Coronary artery (tissue), 2 donors: ENCODE measurements at regions not wholly inside any gene's neighbourhood (a gene's known extent, or its start where the extent isn't known, plus 50 kb on each side); places are given as distances from the start of the nearest gene placed in this dataset.
A peak's percentile ranks its signal among the peaks of the same experiment; 100 is the strongest.
"Not testable (repeated sequence)": the region's sequence is repeated elsewhere in the genome, so short reads cannot be mapped to it uniquely, and the experiment has no call there.

ENCODE experiments used
- DNase-seq: peaks from one replicate; pipeline ENCODE4 v3.0.0-alpha.2; 2017; ENCODE audit warnings: low spot score
- H3K27ac ChIP-seq, 2 donors: fragments of 200-600 bp; sonication (generic); one replicate each; pipeline ENCODE4 v1.5.1; 2016 to 2019
- H3K4me3 ChIP-seq: fragments of 200-600 bp; sonication (generic); 2 replicates; pipeline ENCODE4 v1.5.1; 2016; ENCODE audit warnings: mild to moderate bottlenecking, moderate library complexity
- TF ChIP-seq, protein P1 (sequence below): fragments of 200-600 bp; sonication (generic); IDR thresholded peaks from one replicate; pipeline ENCODE4 v1.5.1; 2019; ENCODE audit warnings: antibody characterized with exemption

DNA sequence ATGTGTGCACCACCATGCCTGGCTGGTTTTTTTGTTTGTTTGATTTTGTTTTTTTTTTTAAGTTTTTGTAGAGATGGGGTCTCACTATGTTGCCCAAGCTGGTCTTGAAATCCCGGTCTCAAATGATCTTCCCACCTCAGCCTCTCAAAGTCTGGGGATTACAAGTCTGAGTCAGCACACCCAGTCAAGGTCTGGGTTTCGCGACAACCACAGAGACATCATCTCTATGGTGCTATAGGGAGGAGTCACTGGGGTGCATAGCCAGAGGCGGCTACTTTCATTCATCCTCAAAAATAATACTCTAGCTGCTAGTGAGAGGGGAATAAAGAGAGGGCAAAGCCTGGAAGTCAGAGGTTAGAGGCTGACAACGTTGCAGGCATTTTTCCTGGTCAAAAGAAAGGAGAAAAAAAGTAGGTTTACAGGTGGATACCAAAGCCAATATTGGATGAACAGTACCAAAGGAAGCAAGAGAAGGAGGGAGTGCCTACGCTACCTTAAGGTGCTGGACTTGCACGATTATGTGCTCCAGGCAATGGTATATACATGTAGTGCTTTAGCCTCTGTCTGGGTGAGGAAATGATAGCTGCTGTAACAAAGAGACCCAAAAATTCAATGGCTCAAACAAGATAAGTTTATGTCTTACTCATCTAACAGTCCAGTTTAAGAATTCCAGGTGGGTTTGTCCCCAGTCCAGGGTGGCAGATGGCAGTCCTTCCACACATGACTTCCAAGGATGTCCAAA, 178.3 kb downstream of the SKIDA1 start:
- TF ChIP-seq, protein P1, sequence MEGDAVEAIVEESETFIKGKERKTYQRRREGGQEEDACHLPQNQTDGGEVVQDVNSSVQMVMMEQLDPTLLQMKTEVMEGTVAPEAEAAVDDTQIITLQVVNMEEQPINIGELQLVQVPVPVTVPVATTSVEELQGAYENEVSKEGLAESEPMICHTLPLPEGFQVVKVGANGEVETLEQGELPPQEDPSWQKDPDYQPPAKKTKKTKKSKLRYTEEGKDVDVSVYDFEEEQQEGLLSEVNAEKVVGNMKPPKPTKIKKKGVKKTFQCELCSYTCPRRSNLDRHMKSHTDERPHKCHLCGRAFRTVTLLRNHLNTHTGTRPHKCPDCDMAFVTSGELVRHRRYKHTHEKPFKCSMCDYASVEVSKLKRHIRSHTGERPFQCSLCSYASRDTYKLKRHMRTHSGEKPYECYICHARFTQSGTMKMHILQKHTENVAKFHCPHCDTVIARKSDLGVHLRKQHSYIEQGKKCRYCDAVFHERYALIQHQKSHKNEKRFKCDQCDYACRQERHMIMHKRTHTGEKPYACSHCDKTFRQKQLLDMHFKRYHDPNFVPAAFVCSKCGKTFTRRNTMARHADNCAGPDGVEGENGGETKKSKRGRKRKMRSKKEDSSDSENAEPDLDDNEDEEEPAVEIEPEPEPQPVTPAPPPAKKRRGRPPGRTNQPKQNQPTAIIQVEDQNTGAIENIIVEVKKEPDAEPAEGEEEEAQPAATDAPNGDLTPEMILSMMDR = no peak

DNA sequence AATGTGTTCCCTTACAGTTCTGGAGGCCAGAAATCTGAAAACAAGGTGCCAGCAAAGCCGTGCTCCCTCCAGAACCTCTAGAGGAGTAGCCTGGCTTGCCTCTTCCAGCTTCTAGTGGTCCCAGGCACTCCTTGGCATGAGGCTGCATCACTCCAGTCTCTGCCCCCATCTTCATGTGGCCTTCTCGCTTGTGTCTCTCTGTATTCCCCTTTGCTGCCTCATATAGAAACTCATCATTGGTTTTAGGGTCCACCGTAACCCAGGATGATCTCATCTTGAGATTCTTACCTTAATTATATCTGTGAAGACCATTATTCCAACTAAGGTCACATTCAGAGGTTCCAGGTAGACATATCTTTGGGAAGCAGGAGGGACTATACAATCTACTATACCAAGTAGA, 182.4 kb downstream of the SKIDA1 start:
- no peak for DNase-seq
- TF ChIP-seq, protein P1 = no peak
- no peak overlapping the region for H3K4me3 ChIP-seq
- no peak overlapping the region for H3K27ac ChIP-seq

More for the DNA sequence above, 178.3 kb downstream of the SKIDA1 start:
- no peak overlapping the region for H3K4me3 ChIP-seq
- H3K27ac ChIP-seq = no peak overlapping the region
- DNase-seq = no peak

DNA sequence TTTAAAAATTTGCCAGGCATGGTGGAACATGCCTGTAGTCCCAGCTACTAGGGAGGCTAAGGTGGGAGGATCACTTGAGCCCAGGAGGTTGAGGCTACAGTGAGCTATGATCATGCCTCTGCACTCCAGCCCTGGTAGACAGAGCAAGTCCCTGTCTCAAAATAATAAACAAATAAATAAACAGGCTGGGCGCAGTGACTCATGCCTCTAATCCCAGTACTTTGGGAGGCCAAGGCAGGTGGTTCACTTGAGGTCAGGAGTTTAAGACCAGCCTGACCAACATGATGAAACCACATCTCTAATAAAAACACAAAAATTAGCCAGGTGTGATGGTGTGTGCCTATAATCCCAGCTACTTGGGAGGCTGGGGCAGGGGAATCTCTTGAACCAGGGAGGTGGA, 183.0 kb downstream of the SKIDA1 start:
- H3K4me3 ChIP-seq, H3K27ac ChIP-seq, DNase-seq: not testable (repeated sequence)

DNA sequence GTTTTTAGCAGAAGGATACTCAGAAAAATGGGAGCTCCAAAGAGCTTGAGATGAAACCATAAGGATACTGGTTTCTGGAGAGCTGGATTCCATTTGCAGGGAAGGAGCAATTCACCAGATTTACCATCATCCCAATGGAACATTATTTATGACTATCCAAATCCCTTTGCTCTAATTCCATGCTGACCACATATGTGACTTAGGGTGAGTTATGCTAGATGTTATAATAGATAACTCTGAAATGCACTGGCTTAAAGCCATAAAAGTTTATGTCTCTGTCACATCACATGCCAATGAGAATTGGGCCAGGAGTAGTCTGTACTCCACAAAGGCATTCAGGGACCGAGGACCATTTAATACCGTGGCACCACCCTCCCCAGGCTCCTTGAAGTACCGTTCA, 185.2 kb downstream of the SKIDA1 start:
- no peak for DNase-seq
- TF ChIP-seq, protein P1 = no peak
- H3K4me3 ChIP-seq = no peak overlapping the region
- no peak overlapping the region for H3K27ac ChIP-seq

DNA sequence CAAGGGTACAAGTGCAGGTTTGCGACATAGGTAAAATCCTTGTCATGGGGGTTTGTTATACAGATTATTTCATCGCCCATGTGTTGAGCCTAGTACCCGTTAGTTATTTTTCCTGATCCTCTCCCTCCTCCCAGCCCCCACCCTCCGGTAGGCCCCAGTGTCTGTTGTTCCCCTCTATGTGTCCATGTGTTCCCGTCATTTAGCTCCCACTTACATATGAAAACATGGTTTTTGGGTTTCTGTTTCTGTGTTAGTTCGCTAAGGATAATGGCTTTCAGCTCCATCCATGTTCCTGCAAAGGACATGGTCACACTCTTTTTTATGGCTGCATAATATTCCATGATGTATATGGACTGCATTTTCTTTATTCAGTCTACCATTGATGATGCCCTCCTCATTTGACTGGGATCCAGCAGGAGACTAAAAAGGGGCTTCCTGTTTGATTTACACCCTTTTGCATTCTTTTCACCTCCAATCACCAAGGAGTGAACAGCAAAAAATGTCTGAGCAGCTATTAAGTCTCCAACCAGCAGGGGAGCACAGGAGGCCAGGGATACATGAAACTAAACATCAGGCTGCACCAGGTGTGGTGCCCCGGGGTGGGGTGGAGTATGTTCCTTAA, 188.2 kb downstream of the SKIDA1 start:
- DNase-seq = no peak
- no peak overlapping the region for H3K4me3 ChIP-seq
- TF ChIP-seq, protein P1 = no peak
- no peak overlapping the region for H3K27ac ChIP-seq

DNA sequence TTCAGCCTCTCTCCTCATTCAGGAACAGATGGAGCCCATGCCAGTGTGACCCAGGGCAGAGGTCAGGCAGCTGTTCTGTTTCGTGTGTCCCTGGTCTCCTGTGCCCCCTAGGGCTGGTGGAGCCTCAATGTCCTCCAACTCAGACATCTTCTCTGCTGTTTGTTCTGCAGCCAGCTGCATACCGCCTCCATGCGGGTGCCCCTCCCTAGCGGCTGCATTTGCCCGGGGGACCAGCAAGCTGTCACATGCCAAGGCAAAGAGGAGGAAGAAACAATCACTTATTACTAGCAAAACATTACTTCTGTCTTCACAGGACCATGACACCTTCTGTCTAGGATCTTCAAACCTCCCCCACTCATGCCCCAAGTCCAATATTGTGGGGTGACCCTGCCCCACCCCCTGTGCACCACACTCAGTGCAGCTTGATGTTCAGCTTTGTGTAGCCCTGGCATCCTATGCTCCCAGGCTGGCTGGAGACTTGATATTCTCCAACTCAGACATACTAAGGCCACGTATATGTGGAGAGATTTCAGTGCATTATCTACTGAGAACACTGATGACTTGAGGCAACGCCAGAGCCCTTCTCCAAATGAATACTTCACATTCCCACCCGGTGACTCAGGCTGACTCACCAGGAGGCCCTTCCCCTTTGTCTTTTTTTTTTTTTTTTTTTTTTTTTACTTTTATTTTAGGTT, 188.9 kb downstream of the SKIDA1 start:
- Histone ChIP-seq H3K27ac (peak overlapping the region in 1 of 2 donors; percentile 4), H3K4me3 (no peak overlapping the region)
- DNase-seq = no peak
- TF ChIP-seq, protein P1 = no peak

DNA sequence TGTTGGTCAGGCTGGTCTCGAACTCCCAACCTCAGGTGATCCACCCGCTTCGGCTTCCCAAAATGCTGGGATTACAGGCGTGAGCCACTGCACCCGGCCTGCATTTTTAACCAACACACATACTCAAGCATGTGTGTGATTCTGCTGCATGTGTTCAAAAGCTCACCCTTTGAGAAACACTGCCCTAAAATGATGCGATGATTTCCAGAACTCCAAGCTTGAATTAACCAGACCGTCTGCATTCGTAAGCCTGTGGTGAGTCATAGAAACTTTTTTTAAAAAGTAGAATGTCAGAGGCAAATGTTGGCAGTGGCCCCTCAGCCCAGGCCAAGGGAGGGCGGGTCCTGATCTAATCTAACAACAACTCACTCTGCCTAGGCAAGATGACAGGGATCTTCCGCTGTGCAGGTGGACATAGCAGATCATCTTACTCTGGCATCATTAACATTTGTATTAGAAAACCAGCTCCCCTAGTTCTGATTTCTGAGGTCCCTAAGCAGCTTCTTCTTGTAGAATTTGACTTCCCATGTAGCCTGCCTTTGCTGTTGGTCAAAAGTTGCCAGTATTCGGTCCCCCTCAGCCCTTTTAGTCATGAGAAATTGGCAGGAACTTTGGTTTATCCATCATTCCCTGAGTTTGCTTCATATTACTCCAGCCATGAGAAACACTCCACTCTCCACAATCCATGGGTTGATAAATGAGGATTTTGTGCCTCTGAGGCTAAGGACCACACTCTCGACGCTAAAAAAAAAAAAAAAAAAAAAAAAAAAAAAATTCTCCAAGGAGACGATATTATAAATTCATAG, 190.4 kb downstream of the SKIDA1 start:
- no peak for DNase-seq
- Histone ChIP-seq H3K4me3 (no peak overlapping the region), H3K27ac (peak overlapping the region; percentile 46 to 75)
- TF ChIP-seq, protein P1 = no peak
